Stomach (tissue), 8 donors: ENCODE measurements at regions not wholly inside any gene's neighbourhood (a gene's known extent, or its start where the extent isn't known, plus 50 kb on each side); places are given as distances from the start of the nearest gene placed in this dataset.

ENCODE experiments used
- DNase-seq, 2 donors: peaks; one replicate each; pipeline versions ENCODE4 v3.0.0 to v3.0.0-alpha.2; 2013 to 2019
- H3K27ac ChIP-seq, 5 donors: fragments of 200-600 bp in 4 of 5; sonication (generic) in 4 of 5; one replicate each; pipeline ENCODE4 v1.5.1; 2013 to 2019; ENCODE audit warnings: mild to moderate bottlenecking in 1 of 5, moderate library complexity in 1 of 5
- H3K27me3 ChIP-seq, 3 donors: fragments of 200-600 bp; sonication (generic); one replicate each; pipeline ENCODE4 v1.5.1; 2017 to 2019; ENCODE audit warnings: mixed run types in 1 of 3
- H3K36me3 ChIP-seq, 4 donors: fragments of 200-600 bp; sonication (generic); 1 replicate in 3 of 4; 2 replicates in 1 of 4; pipeline ENCODE4 v1.5.1; 2016 to 2019
- H3K4me1 ChIP-seq, 4 donors: fragments of 200-600 bp; sonication (generic); one replicate each; pipeline ENCODE4 v1.5.1; 2016 to 2019
- H3K4me3 ChIP-seq, 4 donors: fragments of 200-600 bp; sonication (generic) in 3 of 4; one replicate each; pipeline ENCODE4 v1.5.1; 2016 to 2019; ENCODE audit warnings: mild to moderate bottlenecking in 1 of 4
- H3K9me3 ChIP-seq, 4 donors: fragments of 200-600 bp; sonication (generic); one replicate each; pipeline ENCODE4 v1.5.1; 2016 to 2019
- EP300 ChIP-seq: sonication (generic); formaldehyde crosslinking; IDR thresholded peaks from one replicate; pipeline ENCODE4 v1.6.1; 2017; ENCODE audit warnings: antibody characterized with exemption
- POLR2A ChIP-seq, 4 donors: fragments of 450-650 bp; IDR thresholded peaks; one replicate each; pipeline ENCODE4 v1.6.1; 2016; ENCODE audit warnings: antibody characterized with exemption in 4 of 4, control low read depth in 2 of 4, mild to moderate bottlenecking in 1 of 4, moderate library complexity in 1 of 4
- POLR2AphosphoS5 ChIP-seq, 3 donors: sonication (generic); formaldehyde crosslinking; IDR thresholded peaks; one replicate each; pipeline ENCODE4 v1.6.1; 2016; ENCODE audit warnings: antibody characterized with exemption in 3 of 3
- WGBS, 5 donors: extraction: QIAGEN DNeasy Blood & Tissue Kit in 3 of 5; methylation state at CpG; one replicate each; pipeline versions ENCODE4 v1.1.5 to v1.1.7; 2013 to 2018; 5-methylcytosine and 5-hydroxymethylcytosine counted together
- intact Hi-C: fragments of 100-400 bp; cut with DNase I; formaldehyde crosslinking; loops from one replicate; pipeline ENCODE4 v1.15.1; 2023; ENCODE audit warnings: low total_unique reads
- TF ChIP-seq, protein P1 (sequence below), 7 experiments: fragments of 450-650 bp in 4 of 7; fragments of 200-600 bp in 3 of 7; sonication (generic) in 3 of 7; IDR thresholded peaks; one replicate each; pipeline ENCODE4 v1.5.1; 2016 to 2019; ENCODE audit warnings: antibody characterized with exemption in 7 of 7, control low read depth in 2 of 7, mild to moderate bottlenecking in 1 of 7
- donor health status: healthy with polysubstance abuse.
- donor health status: Bipolar disorder and iron deficiency.
- donor health status: healthy.

DNA sequence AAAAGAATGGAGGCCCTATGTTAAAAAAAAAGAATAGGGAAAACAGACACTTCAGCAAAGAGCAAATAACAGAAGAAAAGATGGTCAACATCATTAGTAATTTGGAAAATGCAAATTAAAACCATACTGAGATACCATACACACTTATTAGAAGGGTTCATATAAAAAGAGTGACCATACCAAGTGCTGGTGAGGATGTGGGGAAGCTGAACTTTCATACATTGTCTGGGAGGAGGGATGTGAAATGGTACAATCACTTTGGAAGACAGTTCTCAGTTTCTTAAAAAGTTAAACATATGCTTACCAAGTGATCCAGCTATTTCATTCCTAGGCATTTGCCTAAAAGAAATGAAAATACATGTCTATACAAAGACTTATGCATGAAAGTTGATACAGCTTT is 194.4 kb downstream of the CXCL12 start:
- Histone ChIP-seq H3K36me3 (no peaks in the 10 kb centered on the region), H3K27ac (no peak overlapping the region), H3K9me3 (peaks cover 0 to 5% (median 0%) of the 10 kb centered on the region in 4 donors), H3K4me1 (peaks cover 4 to 8% (median 6%) of the 10 kb centered on the region in 4 donors), H3K27me3 (no peaks in the 10 kb centered on the region), H3K4me3 (no peak overlapping the region)
- TF ChIP-seq POLR2A (IDR thresholded peaks at IDR 0.05) (no peak), POLR2AphosphoS5 (IDR thresholded peaks at IDR 0.05) (no peak), EP300 (no peak)
- TF ChIP-seq, protein P1, sequence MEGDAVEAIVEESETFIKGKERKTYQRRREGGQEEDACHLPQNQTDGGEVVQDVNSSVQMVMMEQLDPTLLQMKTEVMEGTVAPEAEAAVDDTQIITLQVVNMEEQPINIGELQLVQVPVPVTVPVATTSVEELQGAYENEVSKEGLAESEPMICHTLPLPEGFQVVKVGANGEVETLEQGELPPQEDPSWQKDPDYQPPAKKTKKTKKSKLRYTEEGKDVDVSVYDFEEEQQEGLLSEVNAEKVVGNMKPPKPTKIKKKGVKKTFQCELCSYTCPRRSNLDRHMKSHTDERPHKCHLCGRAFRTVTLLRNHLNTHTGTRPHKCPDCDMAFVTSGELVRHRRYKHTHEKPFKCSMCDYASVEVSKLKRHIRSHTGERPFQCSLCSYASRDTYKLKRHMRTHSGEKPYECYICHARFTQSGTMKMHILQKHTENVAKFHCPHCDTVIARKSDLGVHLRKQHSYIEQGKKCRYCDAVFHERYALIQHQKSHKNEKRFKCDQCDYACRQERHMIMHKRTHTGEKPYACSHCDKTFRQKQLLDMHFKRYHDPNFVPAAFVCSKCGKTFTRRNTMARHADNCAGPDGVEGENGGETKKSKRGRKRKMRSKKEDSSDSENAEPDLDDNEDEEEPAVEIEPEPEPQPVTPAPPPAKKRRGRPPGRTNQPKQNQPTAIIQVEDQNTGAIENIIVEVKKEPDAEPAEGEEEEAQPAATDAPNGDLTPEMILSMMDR (IDR thresholded peaks at IDR 0.05): no peak
- intact Hi-C loops: no loop called here
- no peak for DNase-seq

DNA sequence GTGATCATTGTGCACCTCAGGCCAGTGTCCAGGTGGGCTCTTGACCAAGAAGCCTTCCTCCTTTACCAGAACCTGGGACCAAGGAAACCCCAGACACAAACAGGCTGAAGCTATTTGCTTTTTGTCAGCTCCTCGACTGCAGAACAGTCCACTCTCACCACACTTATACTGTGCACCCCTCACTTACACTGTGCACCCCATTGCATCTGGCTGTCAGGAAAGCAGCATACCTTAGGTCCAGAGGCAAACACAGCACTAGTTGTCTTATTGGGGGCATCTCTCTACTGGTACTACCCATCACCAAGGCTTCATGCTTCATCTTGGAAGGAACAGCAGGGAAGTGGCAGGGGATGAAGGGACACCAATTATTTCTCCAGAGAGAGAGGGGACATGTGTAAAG is 198.1 kb downstream of the CXCL12 start:
- intact Hi-C loops: no loop called here

DNA sequence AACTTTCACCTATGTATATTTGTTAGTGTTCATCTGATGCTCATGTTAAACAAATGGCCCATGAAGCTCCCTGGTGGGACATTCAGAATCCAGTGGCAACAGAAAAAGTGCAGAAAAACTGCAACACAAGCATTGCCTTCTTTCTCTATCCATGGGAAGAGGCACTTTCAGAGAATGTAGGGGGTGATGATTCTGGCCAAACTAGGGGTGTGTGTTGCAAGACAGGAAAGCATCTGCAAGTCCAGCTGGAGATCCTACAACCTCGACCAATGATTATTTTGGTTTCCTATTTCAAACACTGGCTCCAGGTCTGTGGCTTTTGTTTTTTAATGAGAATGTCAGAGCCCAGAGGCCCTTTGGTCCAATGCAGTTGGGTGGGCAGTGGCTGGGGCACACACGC is 198.7 kb downstream of the CXCL12 start:
- Histone ChIP-seq H3K27me3 (no peaks in the 10 kb centered on the region), H3K4me1 (peaks cover 0 to 13% (median 0%) of the 10 kb centered on the region in 4 donors), H3K27ac (no peak overlapping the region), H3K9me3 (peaks cover 0 to 5% (median 0%) of the 10 kb centered on the region in 4 donors), H3K4me3 (no peak overlapping the region), H3K36me3 (no peaks in the 10 kb centered on the region)
- no peak for TF ChIP-seq POLR2A (IDR thresholded peaks at IDR 0.05)
- TF ChIP-seq EP300: no peak
- TF ChIP-seq, protein P1 (IDR thresholded peaks at IDR 0.05): no peak
- no peak for TF ChIP-seq POLR2AphosphoS5 (IDR thresholded peaks at IDR 0.05)
- intact Hi-C loops: no loop called here
- DNase-seq: no peak
- WGBS, 5 donors: 18 to 36% (median 32%) methylated on average over 2 of the region's 2 CpGs

More for the DNA sequence above, 198.1 kb downstream of the CXCL12 start:
- WGBS, 5 donors: 65 to 90% (median 75%) methylated on average over 1 of the region's 1 CpG
- TF ChIP-seq, protein P1 (IDR thresholded peaks at IDR 0.05): no peak
- no peak for TF ChIP-seq EP300
- no peak for TF ChIP-seq POLR2AphosphoS5 (IDR thresholded peaks at IDR 0.05)
- TF ChIP-seq POLR2A (IDR thresholded peaks at IDR 0.05): no peak
- DNase-seq: no peak
- Histone ChIP-seq H3K27ac (no peak overlapping the region), H3K36me3 (no peaks in the 10 kb centered on the region), H3K4me3 (no peak overlapping the region), H3K9me3 (peaks cover 0 to 5% (median 0%) of the 10 kb centered on the region in 4 donors), H3K27me3 (no peaks in the 10 kb centered on the region), H3K4me1 (peaks cover 0 to 13% (median 0%) of the 10 kb centered on the region in 4 donors)

DNA sequence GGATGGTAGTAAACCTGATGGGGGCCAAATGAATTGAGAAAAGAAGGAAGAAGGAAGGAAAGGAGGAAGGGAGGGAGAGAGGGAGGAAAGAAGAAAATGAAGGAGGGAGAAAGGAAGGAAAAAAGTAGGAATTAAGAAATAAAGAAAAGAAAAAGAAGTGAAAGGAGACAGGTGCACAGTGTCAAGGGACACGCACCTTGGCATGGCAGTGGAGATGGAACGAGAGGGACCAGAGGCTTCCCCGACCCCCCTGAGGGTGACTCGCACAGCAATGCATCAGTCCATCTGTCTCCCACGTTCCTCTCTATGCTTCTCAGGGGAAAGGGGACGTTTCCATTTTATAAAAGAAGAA is 199.6 kb downstream of the CXCL12 start:
- no peak overlapping the region for H3K4me3 ChIP-seq
- peaks cover 0 to 20% (median 3%) of the 10 kb centered on the region in 4 donors for H3K4me1 ChIP-seq
- H3K27me3 ChIP-seq: no peaks in the 10 kb centered on the region
- intact Hi-C loops: no loop called here
- peaks cover 0 to 5% (median 0%) of the 10 kb centered on the region in 4 donors for H3K9me3 ChIP-seq
- H3K36me3 ChIP-seq: no peaks in the 10 kb centered on the region
- WGBS, 5 donors: 63 to 78% (median 73%) methylated on average over 6 of the region's 6 CpGs
- DNase-seq: no peak
- TF ChIP-seq POLR2AphosphoS5 (IDR thresholded peaks at IDR 0.05) (no peak), EP300 (no peak), POLR2A (IDR thresholded peaks at IDR 0.05) (no peak)
- TF ChIP-seq, protein P1 (IDR thresholded peaks at IDR 0.05): no peak
- H3K27ac ChIP-seq: no peak overlapping the region
